ENCODE measurements at regions not wholly inside any gene's neighbourhood (a gene's known extent, or its start where the extent isn't known, plus 50 kb on each side); places are given as distances from the start of the nearest gene placed in this dataset.

GRCh38 chr5:89445106-89445745 is 562.2 kb upstream of the MEF2C start:
- no peaks in the 10 kb centered on the region for H3K27me3 ChIP-seq (ENCODE audit: control insufficient read depth, insufficient read depth, low read length)
- DNase-seq: peak in 1 of 5 donors; percentile 13
- FAIRE-seq: no peak

GRCh38 chr5:89444088-89444487 is 561.1 kb upstream of the MEF2C start:
- Histone ChIP-seq H3K27me3 (ENCODE audit: control insufficient read depth, insufficient read depth, low read length) (no peaks in the 10 kb centered on the region), H3K9me3 (ENCODE audit: control insufficient read depth in 2 of 3, insufficient read depth in 1 of 3, low read length in 3 of 3) (no peaks in the 10 kb centered on the region), H3K9ac (ENCODE audit: low read length in 3 of 3) (no peak overlapping the region), H3K4me3 (ENCODE audit: low read length in 3 of 3) (no peak overlapping the region), H3K4me1 (ENCODE audit: control insufficient read depth in 2 of 3, insufficient read depth in 2 of 3, low read depth in 1 of 3, low read length in 3 of 3) (no peaks in the 10 kb centered on the region), H3K36me3 (ENCODE audit: control insufficient read depth in 2 of 3, insufficient read depth in 3 of 3, low read length in 3 of 3) (no peaks in the 10 kb centered on the region), H3K27ac (ENCODE audit: low read depth in 2 of 2, low read length in 2 of 2) (no peak overlapping the region)
- intact Hi-C loops (cut with DNase I): no loop called here
- DNase-seq (no peak), FAIRE-seq (no peak)
- no peak for TF ChIP-seq CTCF (IDR thresholded peaks at IDR 0.05; ENCODE audit: borderline replicate concordance, extremely low read depth, insufficient read depth)

More at GRCh38 chr5:89445106-89445745, 562.2 kb upstream of the MEF2C start:
- intact Hi-C loops (cut with DNase I): no loop called here
- Histone ChIP-seq H3K4me1 (ENCODE audit: control insufficient read depth in 2 of 3, insufficient read depth in 2 of 3, low read depth in 1 of 3, low read length in 3 of 3) (no peaks in the 10 kb centered on the region), H3K4me3 (ENCODE audit: low read length in 3 of 3) (no peak overlapping the region), H3K27ac (ENCODE audit: low read depth in 2 of 2, low read length in 2 of 2) (no peak overlapping the region), H3K36me3 (ENCODE audit: control insufficient read depth in 2 of 3, insufficient read depth in 3 of 3, low read length in 3 of 3) (no peaks in the 10 kb centered on the region), H3K9me3 (ENCODE audit: control insufficient read depth in 2 of 3, insufficient read depth in 1 of 3, low read length in 3 of 3) (no peaks in the 10 kb centered on the region), H3K9ac (ENCODE audit: low read length in 3 of 3) (no peak overlapping the region)
- TF ChIP-seq CTCF (IDR thresholded peaks at IDR 0.05; ENCODE audit: borderline replicate concordance, extremely low read depth, insufficient read depth): no peak

- Histone ChIP-seq H3K4me3 (ENCODE audit: low read length in 3 of 3) (no peak overlapping the region), H3K9ac (ENCODE audit: low read length in 3 of 3) (no peak overlapping the region), H3K27me3 (ENCODE audit: control insufficient read depth, insufficient read depth, low read length) (no peaks in the 10 kb centered on the region), H3K9me3 (ENCODE audit: control insufficient read depth in 2 of 3, insufficient read depth in 1 of 3, low read length in 3 of 3) (no peaks in the 10 kb centered on the region), H3K36me3 (ENCODE audit: control insufficient read depth in 2 of 3, insufficient read depth in 3 of 3, low read length in 3 of 3) (no peaks in the 10 kb centered on the region), H3K27ac (ENCODE audit: low read depth in 2 of 2, low read length in 2 of 2) (no peak overlapping the region), H3K4me1 (ENCODE audit: control insufficient read depth in 2 of 3, insufficient read depth in 2 of 3, low read depth in 1 of 3, low read length in 3 of 3) (no peaks in the 10 kb centered on the region)
- DNase-seq: no peak
- intact Hi-C loops (cut with DNase I): no loop called here
- TF ChIP-seq CTCF (IDR thresholded peaks at IDR 0.05; ENCODE audit: borderline replicate concordance, extremely low read depth, insufficient read depth): no peak
- FAIRE-seq: no peak
Measured at GRCh38 chr5:89443508-89443907, 560.5 kb upstream of the MEF2C start.

- intact Hi-C loops (cut with DNase I): no loop called here
- no peak overlapping the region for H3K27ac ChIP-seq (ENCODE audit: low read depth in 2 of 2, low read length in 2 of 2)
- no peaks in the 10 kb centered on the region for H3K9me3 ChIP-seq (ENCODE audit: control insufficient read depth in 2 of 3, insufficient read depth in 1 of 3, low read length in 3 of 3)
- H3K4me3 ChIP-seq (ENCODE audit: low read length in 3 of 3): no peak overlapping the region
- no peak for FAIRE-seq
- H3K9ac ChIP-seq (ENCODE audit: low read length in 3 of 3): no peak overlapping the region
- H3K27me3 ChIP-seq (ENCODE audit: control insufficient read depth, insufficient read depth, low read length): no peaks in the 10 kb centered on the region
- no peak for DNase-seq
- no peaks in the 10 kb centered on the region for H3K36me3 ChIP-seq (ENCODE audit: control insufficient read depth in 2 of 3, insufficient read depth in 3 of 3, low read length in 3 of 3)
- H3K4me1 ChIP-seq (ENCODE audit: control insufficient read depth in 2 of 3, insufficient read depth in 2 of 3, low read depth in 1 of 3, low read length in 3 of 3): no peaks in the 10 kb centered on the region
- TF ChIP-seq CTCF (IDR thresholded peaks at IDR 0.05; ENCODE audit: borderline replicate concordance, extremely low read depth, insufficient read depth): no peak
Measured at GRCh38 chr5:89441965-89442364, 559.0 kb upstream of the MEF2C start.
